H9 (cell line): ENCODE measurements at regions not wholly inside any gene's neighbourhood (a gene's known extent, or its start where the extent isn't known, plus 50 kb on each side); places are given as distances from the start of the nearest gene placed in this dataset.

Experiments
- DNase-seq: peaks from one replicate; pipeline ENCODE4 v3.0.0-alpha.2; 2017
- H2AFZ ChIP-seq: one replicate; pipeline ENCODE4 v1.6.1; 2013; ENCODE audit warnings: mild to moderate bottlenecking, low read length, control low read depth, moderate library complexity
- H2AK5ac ChIP-seq: 2 replicates; pipeline ENCODE4 v1.6.1; 2013; ENCODE audit warnings: low read length, control low read depth, mixed read lengths; ENCODE audit not compliant: insufficient read length
- H2BK120ac ChIP-seq: one replicate; pipeline ENCODE4 v1.6.1; 2013; ENCODE audit warnings: low read depth, mild to moderate bottlenecking, low read length, control low read depth, inconsistent platforms; ENCODE audit not compliant: poor library complexity, severe bottlenecking
- H2BK12ac ChIP-seq: 2 replicates; pipeline ENCODE4 v1.6.1; 2013; ENCODE audit warnings: low read length, control low read depth, mixed read lengths, low read depth; ENCODE audit not compliant: insufficient read length
- H2BK15ac ChIP-seq: 2 replicates; pipeline ENCODE4 v1.6.1; 2013; ENCODE audit warnings: low read depth, low read length, control low read depth
- H2BK20ac ChIP-seq: one replicate; pipeline ENCODE4 v1.6.1; 2013; ENCODE audit warnings: low read depth, mild to moderate bottlenecking, low read length, control low read depth, inconsistent platforms; ENCODE audit not compliant: poor library complexity, severe bottlenecking
- H2BK5ac ChIP-seq: 2 replicates; pipeline ENCODE4 v1.6.1; 2013; ENCODE audit warnings: low read length, control low read depth, mixed read lengths; ENCODE audit not compliant: insufficient read length
- H3K14ac ChIP-seq: 2 replicates; pipeline ENCODE4 v1.6.1; 2013; ENCODE audit warnings: low read length, control low read depth; ENCODE audit not compliant: insufficient read depth
- H3K18ac ChIP-seq: 2 replicates; pipeline ENCODE4 v1.6.1; 2013; ENCODE audit warnings: low read depth, mild to moderate bottlenecking, mixed read lengths, low read length, control low read depth; ENCODE audit not compliant: insufficient read length
- H3K23ac ChIP-seq: 2 replicates; pipeline ENCODE4 v1.6.1; 2013; ENCODE audit warnings: low read length, control low read depth, mixed read lengths, low read depth; ENCODE audit not compliant: insufficient read length
- H3K23me2 ChIP-seq: 2 replicates; pipeline ENCODE4 v1.6.1; 2013; ENCODE audit warnings: low read depth, mild to moderate bottlenecking, mixed read lengths, low read length, control low read depth; ENCODE audit not compliant: insufficient read length, poor library complexity, severe bottlenecking
- H3K27ac ChIP-seq: 2 replicates; pipeline ENCODE4 v1.5.1; 2013; ENCODE audit warnings: low read length, control low read depth, mixed read lengths, low read depth; ENCODE audit not compliant: insufficient read length
- H3K27me3 ChIP-seq: 2 replicates; pipeline ENCODE4 v1.6.1; 2013; ENCODE audit warnings: low read length, control low read depth, inconsistent platforms; ENCODE audit not compliant: insufficient read depth
- H3K4ac ChIP-seq: 2 replicates; pipeline ENCODE4 v1.6.1; 2013; ENCODE audit warnings: low read depth, mild to moderate bottlenecking, control low read depth, inconsistent platforms, low read length, moderate library complexity
- H3K4me1 ChIP-seq: 2 replicates; pipeline ENCODE4 v1.6.1; 2013; ENCODE audit warnings: low read length, control low read depth, inconsistent platforms; ENCODE audit not compliant: insufficient read depth
- H3K4me2 ChIP-seq: 2 replicates; pipeline ENCODE4 v1.6.1; 2013; ENCODE audit warnings: low read length, control low read depth, mixed read lengths; ENCODE audit not compliant: insufficient read length, insufficient read depth
- H3K56ac ChIP-seq: 2 replicates; pipeline ENCODE4 v1.6.1; 2013; ENCODE audit warnings: low read depth, mild to moderate bottlenecking, mixed read lengths, low read length, control low read depth; ENCODE audit not compliant: insufficient read length
- H3K79me1 ChIP-seq: 2 replicates; pipeline ENCODE4 v1.6.1; 2013; ENCODE audit warnings: low read depth, mild to moderate bottlenecking, moderate library complexity, low read length, control low read depth, inconsistent platforms; ENCODE audit not compliant: insufficient read depth, poor library complexity, severe bottlenecking
- H3K79me2 ChIP-seq: 2 replicates; pipeline ENCODE4 v1.6.1; 2013; ENCODE audit warnings: low read length, control low read depth, inconsistent platforms; ENCODE audit not compliant: insufficient read depth
- H3K9ac ChIP-seq: 2 replicates; pipeline ENCODE4 v1.6.1; 2013; ENCODE audit warnings: low read length, control low read depth, mixed read lengths; ENCODE audit not compliant: insufficient read length; ENCODE audit errors: extremely low read depth
- H3K9me3 ChIP-seq: one replicate; pipeline ENCODE4 v1.6.1; 2013; ENCODE audit warnings: low read depth, low read length, inconsistent platforms; ENCODE audit not compliant: control insufficient read depth
- H3T11ph ChIP-seq: one replicate; pipeline ENCODE4 v1.6.1; 2013; ENCODE audit warnings: mild to moderate bottlenecking, low read length, control low read depth, inconsistent platforms
- H4K20me1 ChIP-seq: one replicate; pipeline ENCODE4 v1.6.1; 2013; ENCODE audit not compliant: control insufficient read depth, insufficient read length, insufficient read depth
- H4K5ac ChIP-seq: 2 replicates; pipeline ENCODE4 v1.6.1; 2013; ENCODE audit warnings: low read depth, mild to moderate bottlenecking, mixed read lengths, low read length, control low read depth; ENCODE audit not compliant: insufficient read length
- H4K8ac ChIP-seq: replicated peaks from 2 replicates; pipeline ENCODE4 v1.6.1; 2013; ENCODE audit warnings: low read length, control low read depth, mixed read lengths, low read depth; ENCODE audit not compliant: insufficient read length
- H4K91ac ChIP-seq: 2 replicates; pipeline ENCODE4 v1.6.1; 2013; ENCODE audit warnings: low read depth, mild to moderate bottlenecking, moderate library complexity, mixed read lengths, low read length, control low read depth; ENCODE audit not compliant: insufficient read length
- H3K27ac Mint-ChIP-seq, 3 experiments: 2 replicates in 2 of 3; 3 replicates in 1 of 3; pipeline ENCODE4 v1.8.0; 2020 to 2021; ENCODE audit warnings: mixed read lengths in 3 of 3, mild to moderate bottlenecking in 1 of 3, moderate library complexity in 1 of 3
- H3K27me3 Mint-ChIP-seq: 2 replicates; pipeline ENCODE4 v1.8.0; 2021; ENCODE audit warnings: low read depth, mild to moderate bottlenecking, moderate library complexity, mixed read lengths
- H3K36me3 Mint-ChIP-seq, 3 experiments: 2 replicates in 2 of 3; 3 replicates in 1 of 3; pipeline ENCODE4 v1.8.0; 2020 to 2021; ENCODE audit warnings: low read depth in 3 of 3, mixed read lengths in 3 of 3; ENCODE audit not compliant: insufficient read depth in 1 of 3
- H3K4me1 Mint-ChIP-seq, 2 experiments: 2 replicates each; pipeline ENCODE4 v1.8.0; 2020; ENCODE audit warnings: mixed read lengths in 2 of 2
- H3K4me3 Mint-ChIP-seq, 2 experiments: 2 replicates in 1 of 2; 3 replicates in 1 of 2; pipeline ENCODE4 v1.8.0; 2020 to 2021; ENCODE audit warnings: mild to moderate bottlenecking in 2 of 2, mixed read lengths in 2 of 2, moderate library complexity in 1 of 2
- H3K9me3 Mint-ChIP-seq, 2 experiments: 2 replicates in 1 of 2; 3 replicates in 1 of 2; pipeline ENCODE4 v1.8.0; 2020; ENCODE audit warnings: mild to moderate bottlenecking in 2 of 2, mixed read lengths in 2 of 2, moderate library complexity in 1 of 2
- WGBS: extraction: QIAGEN DNeasy Blood & Tissue Kit; methylation state at CpG from one replicate; pipeline ENCODE4 v1.1.7; 2013; ENCODE audit warnings: missing lambda C conversion rate, low lambda C conversion rate, mixed read lengths; ENCODE audit not compliant: insufficient read length; ENCODE audit errors: extremely low coverage; 5-methylcytosine and 5-hydroxymethylcytosine counted together
- TF ChIP-seq, protein P1 (sequence below): fragments of 200-600 bp; sonication (generic); conservative IDR thresholded peaks from 3 replicates; pipeline ENCODE4 v1.8.0; 2021; ENCODE audit warnings: antibody characterized with exemption, mild to moderate bottlenecking

DNA sequence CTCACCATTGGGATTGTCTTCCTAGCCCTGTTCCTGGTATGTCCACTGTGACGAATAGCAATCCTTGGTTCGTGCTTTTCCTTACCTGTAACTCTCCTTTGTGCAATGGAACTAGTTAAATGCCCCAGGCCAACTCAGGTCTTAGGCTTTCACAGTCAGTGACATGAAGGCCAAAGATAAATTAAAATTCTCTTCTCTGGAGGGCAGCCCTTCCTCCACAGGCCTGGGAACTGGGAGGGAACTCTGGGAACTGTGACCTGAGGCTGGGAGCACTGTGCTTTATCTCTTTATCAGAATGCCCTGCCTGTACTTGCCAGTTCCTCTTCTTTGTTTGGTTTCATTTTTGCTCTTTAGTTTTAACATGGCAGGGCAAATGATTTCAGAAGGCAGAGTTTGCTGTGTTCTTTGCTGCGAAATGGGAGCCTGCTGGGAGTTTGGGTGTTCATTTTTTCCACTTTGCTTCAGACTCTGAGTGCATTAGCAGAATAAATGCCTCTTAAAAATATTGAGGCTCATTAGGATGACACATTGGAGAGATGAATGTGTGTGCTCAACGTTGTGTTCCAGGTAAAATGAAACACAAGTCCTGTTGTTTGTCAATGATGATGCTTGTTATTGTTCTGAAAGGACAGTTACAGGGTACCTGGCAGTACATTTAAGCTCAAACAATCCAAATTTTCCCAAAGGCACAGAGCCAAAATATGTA, 118.1 kb downstream of the NUDT12 start:
- WGBS, result no CpG with 5 or more reads among the region's 4 CpGs
- DNase-seq, result no peak
- Histone ChIP-seq H2BK15ac (no peak overlapping the region), H3K4me1 (peaks cover 6% of the 10 kb centered on the region), H3K27ac (no peak overlapping the region), H4K91ac (no peak overlapping the region), H2AFZ (no peak overlapping the region), H2AK5ac (no peak overlapping the region), H4K8ac (no peak overlapping the region), H2BK120ac (no peak overlapping the region), H2BK5ac (no peak overlapping the region), H3K9ac (no peak overlapping the region), H3K23me2 (no peaks in the 10 kb centered on the region), H3K4ac (no peak overlapping the region), H3K9me3 (no peaks in the 10 kb centered on the region), H4K5ac (no peak overlapping the region), H3K23ac (no peak overlapping the region), H3K4me2 (no peak overlapping the region), H3K18ac (no peak overlapping the region), H3K79me1 (no peaks in the 10 kb centered on the region), H3K27me3 (no peaks in the 10 kb centered on the region), H3K14ac (no peak overlapping the region), H3T11ph (no peak overlapping the region), H3K56ac (no peak overlapping the region), H2BK12ac (no peak overlapping the region), H3K79me2 (no peaks in the 10 kb centered on the region), H4K20me1 (no peaks in the 10 kb centered on the region), H2BK20ac (no peak overlapping the region)
- Mint-ChIP-seq H3K27ac (no peak overlapping the region; a peak in 2 of 7 replicates), H3K4me1 (peaks cover 25 to 28% of the 10 kb centered on the region in 2 experiments), H3K4me3 (no peak overlapping the region), H3K36me3 (peaks cover 0 to 5% (median 0%) of the 10 kb centered on the region in 3 experiments; a peak in 3 of 7 replicates), H3K9me3 (peaks cover 0 to 2% of the 10 kb centered on the region in 2 experiments; a peak in 1 of 5 replicates), H3K27me3 (no peaks in the 10 kb centered on the region)
- TF ChIP-seq, protein P1, sequence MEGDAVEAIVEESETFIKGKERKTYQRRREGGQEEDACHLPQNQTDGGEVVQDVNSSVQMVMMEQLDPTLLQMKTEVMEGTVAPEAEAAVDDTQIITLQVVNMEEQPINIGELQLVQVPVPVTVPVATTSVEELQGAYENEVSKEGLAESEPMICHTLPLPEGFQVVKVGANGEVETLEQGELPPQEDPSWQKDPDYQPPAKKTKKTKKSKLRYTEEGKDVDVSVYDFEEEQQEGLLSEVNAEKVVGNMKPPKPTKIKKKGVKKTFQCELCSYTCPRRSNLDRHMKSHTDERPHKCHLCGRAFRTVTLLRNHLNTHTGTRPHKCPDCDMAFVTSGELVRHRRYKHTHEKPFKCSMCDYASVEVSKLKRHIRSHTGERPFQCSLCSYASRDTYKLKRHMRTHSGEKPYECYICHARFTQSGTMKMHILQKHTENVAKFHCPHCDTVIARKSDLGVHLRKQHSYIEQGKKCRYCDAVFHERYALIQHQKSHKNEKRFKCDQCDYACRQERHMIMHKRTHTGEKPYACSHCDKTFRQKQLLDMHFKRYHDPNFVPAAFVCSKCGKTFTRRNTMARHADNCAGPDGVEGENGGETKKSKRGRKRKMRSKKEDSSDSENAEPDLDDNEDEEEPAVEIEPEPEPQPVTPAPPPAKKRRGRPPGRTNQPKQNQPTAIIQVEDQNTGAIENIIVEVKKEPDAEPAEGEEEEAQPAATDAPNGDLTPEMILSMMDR, result no peak
